NT2/D1 (cell line): ENCODE measurements at regions not wholly inside any gene's neighbourhood (a gene's known extent, or its start where the extent isn't known, plus 50 kb on each side); places are given as distances from the start of the nearest gene placed in this dataset.

Experiments
- SUZ12 ChIP-seq: IDR thresholded peaks from 2 replicates; pipeline ENCODE4 v1.6.1; 2011; ENCODE audit not compliant: insufficient read length, insufficient read depth; ENCODE audit errors: extremely low read depth
- YY1 ChIP-seq: IDR thresholded peaks from 2 replicates; pipeline ENCODE4 v1.6.1; 2011; ENCODE audit not compliant: insufficient read length, insufficient read depth

DNA sequence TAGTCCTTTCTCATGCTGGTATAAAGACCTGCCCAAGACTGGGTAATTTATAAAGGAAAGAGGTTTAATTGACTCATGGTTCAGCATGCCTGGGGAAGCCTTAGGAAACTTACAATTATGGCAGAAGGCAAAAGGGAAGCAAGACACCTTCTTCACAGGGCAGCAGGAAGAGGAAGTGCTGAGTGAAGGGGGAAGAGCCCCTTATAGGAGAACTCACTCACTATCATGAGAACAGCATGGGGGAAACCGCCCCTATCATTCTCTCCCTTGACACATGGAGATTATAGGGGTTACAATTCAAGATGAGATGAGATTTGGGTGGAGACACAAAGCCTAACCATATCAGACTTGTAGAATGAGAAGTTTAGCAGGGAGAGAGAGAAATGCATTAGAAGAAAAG is 373.3 kb upstream of the DIAPH2 start:
- TF ChIP-seq YY1 (no peak), SUZ12 (no peak)
